ENCODE measurements at regions not wholly inside any gene's neighbourhood (a gene's known extent, or its start where the extent isn't known, plus 50 kb on each side); places are given as distances from the start of the nearest gene placed in this dataset.

DNA sequence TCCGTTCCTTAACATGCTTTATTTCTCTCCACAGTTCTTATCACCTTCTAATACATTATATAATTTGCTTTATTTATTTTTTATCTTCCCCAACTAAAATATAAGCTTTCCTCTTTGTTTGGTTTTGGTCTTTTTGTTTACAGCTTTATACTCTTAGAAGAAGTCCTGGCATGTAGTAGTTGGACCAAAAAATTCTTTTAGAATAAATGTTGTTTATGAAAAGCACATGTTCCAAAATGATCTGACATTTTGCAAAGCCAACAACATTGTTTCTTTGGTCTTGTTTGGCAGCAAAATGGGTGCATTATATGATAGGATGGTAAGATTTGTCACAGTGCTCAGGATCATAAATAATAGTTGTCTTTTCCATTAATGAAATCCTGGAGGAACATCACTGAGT lies 312.5 kb downstream of the LRIG3 start:
- no peak overlapping the region for H3K27ac Mint-ChIP-seq
- no peaks in the 10 kb centered on the region for H3K9me3 Mint-ChIP-seq
- H3K4me1 Mint-ChIP-seq, result peaks cover 17% of the 10 kb centered on the region
- no peaks in the 10 kb centered on the region for H3K36me3 Mint-ChIP-seq
- TF ChIP-seq, protein P1, sequence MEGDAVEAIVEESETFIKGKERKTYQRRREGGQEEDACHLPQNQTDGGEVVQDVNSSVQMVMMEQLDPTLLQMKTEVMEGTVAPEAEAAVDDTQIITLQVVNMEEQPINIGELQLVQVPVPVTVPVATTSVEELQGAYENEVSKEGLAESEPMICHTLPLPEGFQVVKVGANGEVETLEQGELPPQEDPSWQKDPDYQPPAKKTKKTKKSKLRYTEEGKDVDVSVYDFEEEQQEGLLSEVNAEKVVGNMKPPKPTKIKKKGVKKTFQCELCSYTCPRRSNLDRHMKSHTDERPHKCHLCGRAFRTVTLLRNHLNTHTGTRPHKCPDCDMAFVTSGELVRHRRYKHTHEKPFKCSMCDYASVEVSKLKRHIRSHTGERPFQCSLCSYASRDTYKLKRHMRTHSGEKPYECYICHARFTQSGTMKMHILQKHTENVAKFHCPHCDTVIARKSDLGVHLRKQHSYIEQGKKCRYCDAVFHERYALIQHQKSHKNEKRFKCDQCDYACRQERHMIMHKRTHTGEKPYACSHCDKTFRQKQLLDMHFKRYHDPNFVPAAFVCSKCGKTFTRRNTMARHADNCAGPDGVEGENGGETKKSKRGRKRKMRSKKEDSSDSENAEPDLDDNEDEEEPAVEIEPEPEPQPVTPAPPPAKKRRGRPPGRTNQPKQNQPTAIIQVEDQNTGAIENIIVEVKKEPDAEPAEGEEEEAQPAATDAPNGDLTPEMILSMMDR (IDR thresholded peaks at IDR 0.05; ENCODE audit: unreplicated experiment), result no peak
- no peak for DNase-seq (ENCODE audit: low spot score in 2 of 2, unreplicated experiment in 2 of 2)
- no peak overlapping the region for H3K4me3 Mint-ChIP-seq
- H3K27me3 Mint-ChIP-seq (ENCODE audit: low read depth), result no peaks in the 10 kb centered on the region

DNA sequence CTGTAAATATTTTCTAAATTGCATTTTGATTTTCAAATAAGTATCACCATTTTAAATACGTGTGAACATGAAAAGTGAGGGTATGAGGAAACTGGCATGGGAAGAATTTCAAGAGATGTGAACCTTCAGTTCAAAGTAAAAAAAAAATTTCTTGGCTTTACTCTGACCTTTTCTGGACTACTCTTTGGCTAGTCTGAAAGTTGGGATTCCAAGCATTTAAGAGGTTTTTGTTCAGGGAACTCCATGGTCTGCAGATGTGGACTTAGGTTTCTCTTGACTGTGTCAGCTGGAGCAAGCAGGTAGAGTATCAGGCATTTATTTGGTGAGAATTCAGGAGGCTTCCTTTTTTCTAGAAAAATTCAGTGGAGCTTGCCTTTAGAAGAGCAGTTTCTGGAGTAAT lies 311.6 kb downstream of the LRIG3 start:
- TF ChIP-seq, protein P1 (IDR thresholded peaks at IDR 0.05; ENCODE audit: unreplicated experiment), result no peak
- H3K4me1 Mint-ChIP-seq, result peaks cover 17% of the 10 kb centered on the region
- DNase-seq (ENCODE audit: low spot score in 2 of 2, unreplicated experiment in 2 of 2), result no peak
- no peaks in the 10 kb centered on the region for H3K9me3 Mint-ChIP-seq
- peak overlapping the region; percentile 14 for H3K27ac Mint-ChIP-seq
- no peaks in the 10 kb centered on the region for H3K27me3 Mint-ChIP-seq (ENCODE audit: low read depth)
- no peak overlapping the region for H3K4me3 Mint-ChIP-seq
- H3K36me3 Mint-ChIP-seq, result no peaks in the 10 kb centered on the region

DNA sequence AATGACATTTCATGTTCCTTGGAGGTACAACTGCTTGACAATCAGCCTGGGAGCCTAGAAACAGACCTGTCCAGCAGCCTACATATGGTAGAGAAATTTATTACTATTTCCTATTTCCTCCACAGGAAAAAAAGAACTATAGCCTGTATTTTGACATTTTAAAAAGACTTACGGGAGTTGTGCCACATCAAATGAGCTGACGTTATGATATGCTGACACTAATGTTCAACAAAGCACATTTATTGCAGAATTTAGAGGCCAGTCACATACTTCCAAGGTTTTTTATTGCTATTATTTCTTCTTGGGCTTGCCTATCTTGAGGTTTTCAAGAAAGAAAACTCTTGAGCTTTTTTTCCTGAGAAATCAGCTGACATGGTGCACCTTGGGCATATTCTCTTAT lies 305.3 kb downstream of the LRIG3 start:
- no peak for DNase-seq (ENCODE audit: low spot score in 2 of 2, unreplicated experiment in 2 of 2)
- H3K4me3 Mint-ChIP-seq, result no peak overlapping the region
- H3K27ac Mint-ChIP-seq, result no peak overlapping the region
- H3K9me3 Mint-ChIP-seq, result no peaks in the 10 kb centered on the region
- TF ChIP-seq, protein P1 (IDR thresholded peaks at IDR 0.05; ENCODE audit: unreplicated experiment), result no peak
- H3K27me3 Mint-ChIP-seq (ENCODE audit: low read depth), result peaks cover 3% of the 10 kb centered on the region
- no peaks in the 10 kb centered on the region for H3K36me3 Mint-ChIP-seq
- no peaks in the 10 kb centered on the region for H3K4me1 Mint-ChIP-seq

DNA sequence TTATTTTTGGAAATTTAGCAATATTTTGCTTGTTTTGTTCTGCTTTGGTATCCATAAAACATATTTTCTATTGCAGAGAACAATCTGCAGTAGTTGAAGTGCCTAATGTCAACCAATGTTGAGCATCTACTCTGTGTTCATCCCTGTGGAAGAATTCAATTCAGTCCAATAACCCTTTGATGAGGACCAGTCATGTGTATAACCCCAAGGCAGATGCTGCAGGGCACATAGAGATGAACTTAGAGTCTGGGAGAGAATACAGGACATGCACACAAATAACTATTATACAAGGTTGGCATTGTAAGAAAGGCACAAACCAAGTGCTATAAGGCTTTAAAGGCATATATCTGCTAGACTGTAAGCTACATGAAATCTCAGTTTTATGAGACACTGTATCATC lies 304.7 kb downstream of the LRIG3 start:
- Mint-ChIP-seq H3K4me3 (no peak overlapping the region), H3K27me3 (ENCODE audit: low read depth) (peaks cover 3% of the 10 kb centered on the region), H3K36me3 (no peaks in the 10 kb centered on the region), H3K27ac (no peak overlapping the region), H3K4me1 (no peaks in the 10 kb centered on the region), H3K9me3 (no peaks in the 10 kb centered on the region)
- TF ChIP-seq, protein P1 (IDR thresholded peaks at IDR 0.05; ENCODE audit: unreplicated experiment), result no peak
- no peak for DNase-seq (ENCODE audit: low spot score in 2 of 2, unreplicated experiment in 2 of 2)

DNA sequence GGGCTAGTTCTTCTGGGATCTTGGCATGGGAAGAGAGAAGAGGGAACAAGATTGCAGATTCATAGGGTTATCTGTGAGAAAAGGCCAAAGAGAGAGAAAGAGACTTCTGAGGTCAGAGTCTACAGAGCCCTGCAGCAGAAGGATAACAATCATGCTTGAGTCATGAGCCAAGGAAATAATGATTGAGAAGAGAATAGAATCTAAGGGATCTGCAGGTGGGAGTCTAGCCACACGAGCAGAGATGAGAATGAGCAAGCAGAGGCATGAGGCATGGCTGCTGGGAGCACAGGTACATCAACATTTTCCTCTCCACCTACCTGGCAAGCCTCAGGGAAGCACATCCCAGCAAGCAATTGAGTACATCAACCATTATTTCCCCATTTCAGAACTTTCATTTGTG lies 303.7 kb downstream of the LRIG3 start:
- Mint-ChIP-seq H3K27me3 (ENCODE audit: low read depth) (peaks cover 3% of the 10 kb centered on the region), H3K36me3 (no peaks in the 10 kb centered on the region), H3K9me3 (no peaks in the 10 kb centered on the region), H3K4me3 (no peak overlapping the region), H3K27ac (no peak overlapping the region), H3K4me1 (no peaks in the 10 kb centered on the region)
- TF ChIP-seq, protein P1 (IDR thresholded peaks at IDR 0.05; ENCODE audit: unreplicated experiment), result no peak
- DNase-seq (ENCODE audit: low spot score in 2 of 2, unreplicated experiment in 2 of 2), result no peak

DNA sequence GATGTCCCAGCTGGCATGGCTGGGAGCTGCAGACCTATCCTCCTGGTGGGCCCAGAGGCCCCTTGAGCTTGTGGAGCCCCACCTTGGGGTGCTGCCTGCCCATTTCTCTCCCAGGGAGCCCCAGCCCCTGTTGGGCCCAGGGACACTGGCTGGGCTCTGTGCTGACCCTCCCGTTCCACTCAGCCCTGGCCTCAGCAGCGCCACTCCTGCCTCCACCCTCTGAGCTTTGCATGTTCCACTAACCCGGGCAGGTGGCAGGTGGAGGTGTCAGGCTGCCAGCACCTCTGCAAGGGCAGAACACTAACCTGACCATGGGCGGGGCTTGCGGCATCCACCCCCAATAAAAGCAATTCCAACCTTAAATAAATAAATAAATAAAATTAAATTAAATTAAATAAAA lies 299.2 kb downstream of the LRIG3 start:
- H3K4me1 Mint-ChIP-seq, result no peaks in the 10 kb centered on the region
- H3K36me3 Mint-ChIP-seq, result no peaks in the 10 kb centered on the region
- peaks cover 3% of the 10 kb centered on the region for H3K27me3 Mint-ChIP-seq (ENCODE audit: low read depth)
- H3K4me3 Mint-ChIP-seq, result no peak overlapping the region
- TF ChIP-seq, protein P1 (IDR thresholded peaks at IDR 0.05; ENCODE audit: unreplicated experiment), result no peak
- no peak for DNase-seq (ENCODE audit: low spot score in 2 of 2, unreplicated experiment in 2 of 2)
- H3K27ac Mint-ChIP-seq, result no peak overlapping the region
- H3K9me3 Mint-ChIP-seq, result peaks cover 7% of the 10 kb centered on the region
